RKO (cell line): ENCODE measurements at regions not wholly inside any gene's neighbourhood (a gene's known extent, or its start where the extent isn't known, plus 50 kb on each side); places are given as distances from the start of the nearest gene placed in this dataset.
"Not testable (repeated sequence)": the region's sequence is repeated elsewhere in the genome, so short reads cannot be mapped to it uniquely, and the experiment has no call there.

Experiments used
- DNase-seq: peaks from one replicate; pipeline ENCODE4 v3.0.0-alpha.2; 2016; ENCODE audit warnings: low spot score

- DNase-seq: peak; percentile 87
Observed at GRCh38 chr9:108444400-108445358, 411.1 kb downstream of the ACTL7B start.

- DNase-seq: peak; percentile 38
Observed at GRCh38 chr9:108443741-108444140, 412.0 kb downstream of the ACTL7B start.

- no peak for DNase-seq
Observed at GRCh38 chr9:108443019-108443633, 412.7 kb downstream of the ACTL7B start.

- DNase-seq: no peak
Observed at GRCh38 chr9:108442627-108443018, 413.2 kb downstream of the ACTL7B start.

- no peak for DNase-seq
Observed at GRCh38 chr9:108441726-108442125, 414.1 kb downstream of the ACTL7B start.

GRCh38 chr9:108441251-108441650 is 414.5 kb downstream of the ACTL7B start:
- DNase-seq: no peak

GRCh38 chr9:108439947-108440346 is 415.8 kb downstream of the ACTL7B start:
- DNase-seq: peak; percentile 47

- no peak for DNase-seq
Observed at GRCh38 chr9:108437656-108438055, 418.1 kb downstream of the ACTL7B start.

GRCh38 chr9:108436448-108436847 is 419.3 kb downstream of the ACTL7B start:
- no peak for DNase-seq

GRCh38 chr9:108434502-108434901 is 421.3 kb downstream of the ACTL7B start:
- DNase-seq: no peak

- peak; percentile 43 for DNase-seq
Observed at GRCh38 chr9:108434036-108434435, 421.8 kb downstream of the ACTL7B start.

GRCh38 chr9:108430655-108431054 is 425.1 kb downstream of the ACTL7B start:
- no peak for DNase-seq

- no peak for DNase-seq
Observed at GRCh38 chr9:108427751-108428150, 428.0 kb downstream of the ACTL7B start.

- DNase-seq: not testable (repeated sequence)
Observed at GRCh38 chr9:108426421-108426940, 429.3 kb downstream of the ACTL7B start.

- no peak for DNase-seq
Observed at GRCh38 chr9:108423433-108423832, 432.4 kb downstream of the ACTL7B start.

GRCh38 chr9:108419379-108419778 is 436.4 kb downstream of the ACTL7B start:
- no peak for DNase-seq

GRCh38 chr9:108417726-108418125 is 438.1 kb downstream of the ACTL7B start:
- DNase-seq: no peak

- no peak for DNase-seq
Observed at GRCh38 chr9:108417312-108417711, 438.5 kb downstream of the ACTL7B start.

GRCh38 chr9:108416324-108416723 is 439.5 kb downstream of the ACTL7B start:
- DNase-seq: peak; percentile 5

GRCh38 chr9:108413809-108414208 is 442.0 kb downstream of the ACTL7B start:
- no peak for DNase-seq

GRCh38 chr9:108412755-108413154 is 443.0 kb downstream of the ACTL7B start:
- peak; percentile 51 for DNase-seq

- no peak for DNase-seq
Observed at GRCh38 chr9:108411632-108412031, 444.2 kb downstream of the ACTL7B start.

- DNase-seq: peak; percentile 19
Observed at GRCh38 chr9:108410161-108410560, 445.6 kb downstream of the ACTL7B start.
